Endothelial cell (in vitro differentiated cells): ENCODE measurements at regions not wholly inside any gene's neighbourhood (a gene's known extent, or its start where the extent isn't known, plus 50 kb on each side); places are given as distances from the start of the nearest gene placed in this dataset.

Experiments used
- DNase-seq: peaks from one replicate; pipeline ENCODE4 v3.0.0; 2021; ENCODE audit warnings: low spot score
- H3K27ac Mint-ChIP-seq: one replicate; pipeline ENCODE4 v1.8.0; 2021; ENCODE audit warnings: mixed read lengths, inconsistent platforms; ENCODE audit not compliant: unreplicated experiment
- H3K27me3 Mint-ChIP-seq: one replicate; pipeline ENCODE4 v1.8.0; 2021; ENCODE audit warnings: mild to moderate bottlenecking, moderate library complexity, mixed read lengths, inconsistent platforms; ENCODE audit not compliant: unreplicated experiment
- H3K36me3 Mint-ChIP-seq: one replicate; pipeline ENCODE4 v1.8.0; 2021; ENCODE audit warnings: mild to moderate bottlenecking, low read depth, mixed read lengths, inconsistent platforms; ENCODE audit not compliant: unreplicated experiment
- H3K4me1 Mint-ChIP-seq: one replicate; pipeline ENCODE4 v1.8.0; 2021; ENCODE audit warnings: mild to moderate bottlenecking, mixed read lengths, inconsistent platforms; ENCODE audit not compliant: unreplicated experiment
- H3K4me3 Mint-ChIP-seq: one replicate; pipeline ENCODE4 v1.8.0; 2021; ENCODE audit warnings: mild to moderate bottlenecking, mixed read lengths, inconsistent platforms; ENCODE audit not compliant: unreplicated experiment
- H3K9me3 Mint-ChIP-seq: one replicate; pipeline ENCODE4 v1.8.0; 2021; ENCODE audit warnings: mixed read lengths, inconsistent platforms; ENCODE audit not compliant: unreplicated experiment
- CTCF ChIP-seq: fragments of 200-600 bp; sonication (generic); IDR thresholded peaks from one replicate; pipeline ENCODE4 v1.5.0; 2021; ENCODE audit warnings: antibody characterized with exemption; ENCODE audit not compliant: unreplicated experiment

DNA sequence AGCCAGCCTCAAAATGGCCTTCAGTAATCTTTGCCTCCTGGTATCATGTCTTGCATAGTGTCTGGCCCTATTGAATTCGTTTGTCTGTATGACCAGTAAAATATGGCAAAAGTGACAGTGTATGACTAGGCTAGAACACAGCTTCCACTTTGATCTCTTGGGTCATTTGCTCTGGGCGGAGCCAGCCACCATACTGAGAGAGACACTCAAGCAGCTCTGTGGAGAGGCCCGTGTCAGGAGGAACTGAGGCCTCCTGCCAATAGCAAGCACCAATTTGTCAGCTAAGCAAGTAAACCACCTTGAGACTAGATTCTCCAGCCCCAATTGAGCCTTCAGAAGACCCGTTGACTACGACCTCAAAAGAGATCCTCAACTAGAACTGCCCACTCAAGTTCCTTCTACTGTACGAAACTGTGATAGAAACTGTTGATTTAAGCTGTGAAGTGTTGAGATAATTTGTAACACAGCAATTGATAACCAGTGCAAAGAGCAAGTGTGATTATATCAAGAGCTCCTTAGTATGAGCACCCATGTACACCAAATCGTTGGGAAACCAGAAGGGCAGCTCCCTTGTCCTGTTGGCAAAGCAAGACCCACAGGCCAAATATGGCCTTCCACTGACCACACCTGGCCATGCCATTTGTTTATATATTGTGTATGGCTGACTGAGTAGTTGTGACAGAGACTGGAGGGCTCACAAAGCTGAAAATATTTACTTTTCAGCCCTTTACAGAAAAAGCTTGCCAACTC lies 52.7 kb upstream of the SERBP1 start:
- no peak for DNase-seq
- TF ChIP-seq CTCF, result no peak
- H3K27ac Mint-ChIP-seq, result no peak overlapping the region
- peaks cover 2% of the 10 kb centered on the region for H3K27me3 Mint-ChIP-seq
- no peaks in the 10 kb centered on the region for H3K9me3 Mint-ChIP-seq
- H3K36me3 Mint-ChIP-seq, result no peaks in the 10 kb centered on the region
- H3K4me1 Mint-ChIP-seq, result no peaks in the 10 kb centered on the region
- no peak overlapping the region for H3K4me3 Mint-ChIP-seq

DNA sequence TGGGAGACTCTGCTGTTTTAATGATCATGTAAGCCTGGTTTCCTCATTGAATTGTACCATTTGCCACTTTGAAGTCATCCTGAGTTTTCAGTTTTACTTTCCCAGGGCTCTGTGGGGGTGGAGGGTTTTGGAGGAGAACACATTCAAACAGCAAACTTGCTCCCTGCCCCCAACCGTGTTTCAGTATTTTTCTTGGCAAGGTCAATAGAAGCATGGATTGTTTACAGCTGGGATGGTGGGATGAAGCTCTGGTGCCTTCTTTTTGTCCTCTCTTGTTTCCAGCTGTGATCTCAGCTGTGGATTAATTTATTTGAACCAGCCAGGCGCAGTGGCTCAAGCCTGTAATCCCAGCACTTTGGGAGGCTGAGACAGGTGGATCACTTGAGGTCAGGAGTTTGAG lies 54.3 kb upstream of the SERBP1 start:
- no peak overlapping the region for H3K4me3 Mint-ChIP-seq
- no peak overlapping the region for H3K27ac Mint-ChIP-seq
- no peaks in the 10 kb centered on the region for H3K4me1 Mint-ChIP-seq
- DNase-seq, result no peak
- no peak for TF ChIP-seq CTCF
- H3K9me3 Mint-ChIP-seq, result no peaks in the 10 kb centered on the region
- H3K27me3 Mint-ChIP-seq, result peaks cover 2% of the 10 kb centered on the region
- H3K36me3 Mint-ChIP-seq, result no peaks in the 10 kb centered on the region

GRCh38 chr1:67485046-67485811 lies 55.0 kb upstream of the SERBP1 start:
- Mint-ChIP-seq H3K4me1 (no peaks in the 10 kb centered on the region), H3K4me3 (no peak overlapping the region), H3K36me3 (no peaks in the 10 kb centered on the region), H3K27ac (no peak overlapping the region), H3K9me3 (no peaks in the 10 kb centered on the region), H3K27me3 (peaks cover 2% of the 10 kb centered on the region)
- no peak for DNase-seq
- TF ChIP-seq CTCF, result no peak

GRCh38 chr1:67489643-67490042 lies 59.4 kb upstream of the SERBP1 start:
- Mint-ChIP-seq H3K4me1 (no peaks in the 10 kb centered on the region), H3K9me3 (no peaks in the 10 kb centered on the region), H3K27ac (no peak overlapping the region), H3K4me3 (no peak overlapping the region), H3K36me3 (no peaks in the 10 kb centered on the region), H3K27me3 (peaks cover 2% of the 10 kb centered on the region)
- DNase-seq, result no peak
- no peak for TF ChIP-seq CTCF

DNA sequence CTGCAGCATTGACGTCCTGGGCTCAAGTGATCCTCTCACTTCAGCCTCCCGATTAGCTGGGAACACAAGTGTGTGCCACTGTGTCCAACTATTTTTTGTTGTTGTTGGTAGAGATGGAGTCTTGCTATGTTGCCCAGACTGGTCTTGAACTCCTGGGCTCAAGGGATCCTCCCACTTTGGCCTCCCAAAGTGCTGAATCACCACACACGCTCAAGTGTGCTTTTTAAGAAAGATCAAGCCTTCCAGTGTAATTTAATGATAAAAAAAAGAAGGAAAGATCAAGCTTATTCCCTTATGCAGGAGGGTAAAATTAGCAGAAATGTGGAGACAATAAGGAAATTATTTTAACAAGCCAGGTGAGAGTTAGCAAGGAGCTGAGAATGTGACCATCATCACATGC lies 61.1 kb upstream of the SERBP1 start:
- no peak for DNase-seq
- Mint-ChIP-seq H3K36me3 (no peaks in the 10 kb centered on the region), H3K27ac (no peak overlapping the region), H3K27me3 (no peaks in the 10 kb centered on the region), H3K4me1 (no peaks in the 10 kb centered on the region), H3K4me3 (no peak overlapping the region), H3K9me3 (no peaks in the 10 kb centered on the region)
- no peak for TF ChIP-seq CTCF
